GM18498 (cell line): ENCODE measurements at regions not wholly inside any gene's neighbourhood (a gene's known extent, or its start where the extent isn't known, plus 50 kb on each side); places are given as distances from the start of the nearest gene placed in this dataset.
A peak's percentile ranks its signal among the peaks of the same experiment; 100 is the strongest.

ENCODE experiments used
- ATAC-seq: cut with Tn5 transposase; IDR thresholded peaks from one replicate; pipeline ENCODE4 v1.9.1; 2021; ENCODE audit warnings: mild to moderate bottlenecking, moderate library complexity; ENCODE audit not compliant: unreplicated experiment

DNA sequence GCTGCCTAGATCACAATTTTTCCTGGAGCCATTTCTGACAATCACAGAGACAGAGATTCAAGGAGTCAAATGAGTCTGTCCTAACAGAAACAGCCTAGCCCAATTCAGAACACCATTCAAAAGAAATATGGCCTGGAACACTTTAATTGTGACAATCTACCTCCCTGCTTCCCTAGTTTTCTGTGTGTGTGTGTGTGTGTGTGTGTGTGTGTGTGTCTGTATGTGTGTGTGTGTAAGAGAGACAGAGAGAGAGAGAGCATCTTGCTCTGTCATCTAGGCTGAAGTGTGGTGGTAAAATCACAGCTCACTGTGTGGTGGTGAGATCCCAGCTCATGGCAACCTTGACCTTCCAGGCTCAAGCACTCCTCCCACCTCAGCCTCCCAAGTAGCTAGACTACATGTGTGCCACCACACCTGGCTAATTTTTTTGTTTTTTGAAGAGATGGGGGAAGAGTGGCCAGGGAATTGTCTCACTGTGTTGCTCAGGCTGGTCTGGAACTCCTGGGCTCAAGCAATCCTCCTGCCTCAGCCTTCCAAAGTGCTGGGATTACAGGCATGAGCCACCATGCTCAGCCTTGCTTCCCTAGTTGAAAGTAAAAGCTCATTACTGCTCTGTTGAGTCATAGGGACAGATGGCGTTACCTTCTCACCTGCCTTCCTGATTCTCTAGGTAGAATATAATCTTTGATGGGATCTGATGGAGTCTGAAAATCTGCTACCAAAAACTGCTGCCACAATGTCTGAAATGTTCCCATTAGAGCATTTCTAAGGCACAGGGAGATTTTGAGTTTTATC, 89.6 kb upstream of the BEND6 start:
- ATAC-seq = no peak

DNA sequence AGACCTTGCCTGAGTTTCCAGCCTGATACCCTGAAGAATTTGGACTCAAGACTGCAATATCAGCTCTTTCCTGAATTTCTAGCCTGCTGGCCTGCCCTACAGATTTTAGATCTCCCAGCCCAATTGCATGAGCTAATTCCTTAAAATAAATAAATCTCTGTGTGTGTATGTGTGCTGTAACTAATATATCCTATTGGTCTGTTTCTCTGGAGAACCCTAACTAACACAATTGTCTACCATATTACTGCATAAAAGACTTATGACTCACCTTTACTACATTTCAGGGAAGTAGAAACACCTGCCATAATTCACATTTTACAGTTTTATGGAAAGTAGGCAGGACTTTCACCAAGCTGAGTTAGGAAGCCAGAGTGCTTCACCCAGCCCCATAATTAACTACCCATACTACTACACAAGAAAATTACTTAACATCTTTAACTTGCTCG, 90.7 kb upstream of the BEND6 start:
- no peak for ATAC-seq

GRCh38 chr6:56863366-56863765, 91.5 kb upstream of the BEND6 start:
- no peak for ATAC-seq

- ATAC-seq = no peak
These were observed 92.3 kb upstream of the BEND6 start for GRCh38 chr6:56862415-56863175.

DNA sequence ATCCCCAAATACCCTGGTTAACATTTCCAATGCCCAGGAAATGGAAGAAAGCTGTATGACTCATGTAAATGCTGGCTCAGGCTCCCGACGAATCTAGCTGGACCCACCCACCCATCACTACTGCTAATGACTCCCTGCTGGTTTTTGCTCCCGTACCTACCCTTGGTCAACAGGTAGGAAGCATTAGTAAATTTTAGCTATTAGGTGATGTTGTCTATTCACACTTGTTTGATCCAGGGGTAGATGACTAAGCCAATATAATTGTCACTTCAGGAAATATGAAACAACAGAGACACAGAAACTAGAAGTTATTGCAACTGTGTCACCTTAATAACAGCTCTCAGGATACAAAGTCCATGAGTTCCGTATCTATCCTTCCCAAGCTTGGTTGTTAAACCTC, 94.4 kb upstream of the BEND6 start:
- no peak for ATAC-seq

- no peak for ATAC-seq
These were observed 98.8 kb upstream of the BEND6 start for GRCh38 chr6:56856036-56856580.

DNA sequence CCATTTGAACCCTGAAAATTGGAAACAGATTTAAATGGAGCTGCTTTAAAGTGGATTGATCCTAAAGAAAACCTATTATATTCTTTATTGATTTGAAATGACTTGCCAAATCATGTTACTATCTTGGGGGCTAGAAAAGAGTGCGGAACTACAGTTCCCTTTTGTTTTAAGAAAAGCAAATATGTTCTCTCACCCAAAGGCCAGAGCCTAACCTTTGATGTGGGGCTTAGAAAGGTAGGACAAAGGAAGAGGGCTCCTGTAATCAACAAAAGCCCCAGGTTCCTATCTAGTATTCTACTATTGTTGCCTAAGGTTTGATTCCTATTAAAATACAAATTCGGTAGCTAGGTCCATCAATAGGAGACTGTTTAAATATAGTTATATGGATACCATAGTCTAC, 100.8 kb upstream of the BEND6 start:
- no peak for ATAC-seq

DNA sequence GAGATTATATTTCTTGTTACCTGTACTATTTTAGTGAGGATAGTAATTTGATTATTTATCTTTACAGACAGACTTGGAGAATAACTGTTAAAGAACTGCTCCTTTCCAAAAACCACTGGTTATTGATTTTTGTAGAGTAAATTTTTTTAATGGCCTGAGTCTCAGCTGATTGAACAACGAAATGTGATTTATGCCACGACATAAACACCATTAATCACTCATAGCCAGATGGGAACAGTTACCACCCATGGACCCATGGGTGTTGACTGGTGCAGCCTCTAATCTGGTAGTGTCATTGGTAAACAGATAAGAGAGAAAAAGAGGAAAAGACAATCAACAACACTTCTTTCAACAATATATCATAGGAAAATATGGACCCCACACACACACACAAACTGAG, 101.4 kb upstream of the BEND6 start:
- no peak for ATAC-seq

GRCh38 chr6:56852260-56853010, 102.5 kb upstream of the BEND6 start:
- peak; percentile 18 for ATAC-seq

- ATAC-seq = peak; percentile 88
These were observed 103.2 kb upstream of the BEND6 start for GRCh38 chr6:56851541-56852259.

DNA sequence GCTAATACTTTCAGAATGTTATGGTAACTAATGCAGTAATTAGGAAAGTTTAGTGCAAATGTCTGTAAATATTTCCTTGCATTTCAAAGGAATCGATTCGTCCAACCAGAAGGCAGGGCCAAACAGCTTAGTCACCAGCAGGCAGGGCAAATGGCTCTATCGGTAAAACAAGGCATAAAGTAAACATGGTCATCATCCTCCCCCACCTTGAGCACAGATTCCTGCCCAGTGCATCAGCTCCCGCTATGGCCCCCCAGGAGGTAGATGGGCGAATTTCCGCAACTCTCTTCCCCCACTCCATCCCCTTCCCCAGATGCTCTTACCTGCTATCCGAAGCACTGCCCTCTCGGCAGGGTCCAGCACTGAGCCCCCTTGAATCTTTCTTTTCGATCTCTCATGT, 103.8 kb upstream of the BEND6 start:
- ATAC-seq = peak; percentile 8

DNA sequence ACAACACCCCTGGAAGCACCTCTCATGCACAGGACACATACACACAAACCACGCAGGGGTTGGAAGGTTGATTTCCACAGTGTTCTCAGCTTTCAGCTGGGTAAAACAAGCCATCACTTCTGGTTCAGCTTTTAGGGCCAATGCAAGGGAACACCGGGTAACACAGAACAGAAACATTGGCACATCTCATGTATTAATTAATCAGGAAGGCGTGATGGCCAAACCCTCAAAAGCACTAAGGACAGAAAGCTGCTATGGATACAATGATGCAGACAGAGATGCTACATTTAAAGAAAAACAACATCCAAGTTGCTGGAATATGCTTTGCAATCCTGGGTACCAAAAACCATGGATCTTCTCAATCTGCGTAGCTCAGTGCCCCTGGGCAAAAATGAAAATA, 104.3 kb upstream of the BEND6 start:
- no peak for ATAC-seq

DNA sequence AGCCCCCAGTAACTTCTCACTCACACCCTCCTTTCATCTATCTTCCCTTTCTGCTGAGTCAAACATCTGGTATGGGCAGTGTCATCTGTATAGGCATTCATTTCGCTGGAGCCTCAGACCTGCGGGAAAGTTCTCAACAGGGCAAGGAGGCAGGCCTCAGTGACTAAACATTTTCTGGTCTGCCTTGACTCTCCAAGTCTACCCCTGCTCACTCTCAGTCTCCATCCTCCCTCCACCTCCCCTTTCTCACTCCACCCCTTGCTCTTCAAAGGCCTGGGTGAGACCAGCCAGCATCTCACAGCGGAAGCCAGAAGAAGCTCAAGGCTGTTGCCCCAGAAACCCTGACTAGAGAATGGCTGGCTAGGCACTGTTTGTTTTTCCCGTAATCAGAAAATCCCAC, 105.0 kb upstream of the BEND6 start:
- peak; percentile 25 for ATAC-seq

- no peak for ATAC-seq
These were observed 106.8 kb upstream of the BEND6 start for GRCh38 chr6:56848105-56848504.

- no peak for ATAC-seq
These were observed 109.9 kb upstream of the BEND6 start for GRCh38 chr6:56845032-56845431.

DNA sequence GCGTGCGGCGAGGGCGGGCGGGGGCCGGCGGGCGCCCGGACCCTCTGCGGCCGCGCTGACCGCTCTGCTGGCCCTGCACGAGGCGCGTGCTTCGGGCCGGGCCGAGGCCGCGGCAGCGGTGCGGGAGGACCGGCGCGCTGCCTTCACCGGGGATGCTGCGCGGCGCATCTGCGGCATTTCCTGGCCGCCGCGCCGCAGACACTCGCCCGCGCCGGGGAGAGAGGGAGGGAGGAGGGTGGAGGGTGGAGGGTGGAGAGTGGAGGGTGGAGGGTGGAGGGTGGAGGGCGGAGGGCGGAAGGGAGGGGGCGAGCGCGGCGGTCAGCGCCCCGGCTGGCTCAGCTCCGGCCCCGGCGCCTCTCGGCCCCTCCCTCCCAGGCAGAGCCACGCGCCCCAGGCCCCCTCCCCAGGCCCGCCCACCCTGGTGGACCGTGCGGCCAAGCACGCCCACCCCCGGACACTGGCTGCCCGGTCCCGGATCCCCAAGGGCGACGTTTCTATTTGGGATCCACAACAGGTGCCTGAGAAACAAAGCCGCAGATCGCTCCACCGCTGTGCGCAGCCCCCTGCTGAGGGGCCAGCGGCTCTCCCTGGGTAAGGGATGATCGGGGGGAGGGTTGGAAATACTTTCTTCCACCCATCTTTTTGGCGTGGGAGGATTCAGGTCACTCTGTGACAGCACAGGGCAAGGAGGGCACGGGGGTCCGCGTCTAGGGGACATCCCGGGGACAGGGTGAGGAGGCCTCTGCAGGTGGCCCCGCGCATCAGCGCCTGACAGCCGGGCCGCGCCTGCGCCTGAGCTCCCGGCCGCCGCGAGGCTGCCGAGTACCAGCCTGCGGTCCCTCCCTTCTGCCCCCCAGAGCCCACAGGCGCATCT, 111.2 kb upstream of the BEND6 start:
- peak; percentile 84 for ATAC-seq

GRCh38 chr6:56842686-56843475, 112.0 kb upstream of the BEND6 start:
- peak; percentile 18 for ATAC-seq

- no peak for ATAC-seq
These were observed 113.2 kb upstream of the BEND6 start for GRCh38 chr6:56841751-56842150.

- ATAC-seq = no peak
These were observed 113.5 kb upstream of the BEND6 start for GRCh38 chr6:56841381-56841749.
